ENCODE measurements at regions not wholly inside any gene's neighbourhood (a gene's known extent, or its start where the extent isn't known, plus 50 kb on each side); places are given as distances from the start of the nearest gene placed in this dataset.
A peak's percentile ranks its signal among the peaks of the same experiment; 100 is the strongest.

GRCh38 chr16:86026171-86026910 lies 127.4 kb downstream of the IRF8 start:
- no peak overlapping the region for H3K4me2 ChIP-seq (replicated peaks; ENCODE audit: extremely low read depth, low read length, poor library complexity, severe bottlenecking)
- peak overlapping the region in 1 of 7 donors; percentile 6 for H3K27ac Mint-ChIP-seq
- 86% methylated on average over 9 of the region's 15 CpGs for WGBS (ENCODE audit: insufficient coverage)

DNA sequence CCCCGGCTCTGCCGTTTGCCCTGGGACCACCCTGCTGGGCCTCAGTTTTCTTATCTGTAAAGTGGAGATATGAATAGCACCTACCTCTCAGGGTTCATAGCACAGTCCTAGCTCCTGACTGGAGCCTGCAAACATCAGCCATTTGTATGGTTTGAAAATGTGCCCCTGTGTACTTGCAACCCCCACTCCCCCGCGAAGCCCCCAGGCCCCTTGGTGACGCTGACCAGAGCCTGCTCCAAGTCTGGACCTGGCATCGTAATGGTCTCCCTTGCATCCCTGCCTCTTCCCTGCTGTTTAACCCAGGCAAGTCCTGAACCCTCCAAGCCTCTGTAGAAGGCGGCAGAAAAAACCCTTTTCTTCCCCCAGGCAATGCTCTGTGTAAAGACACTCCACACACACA lies 128.0 kb downstream of the IRF8 start:
- no peak overlapping the region for H3K4me2 ChIP-seq (replicated peaks; ENCODE audit: extremely low read depth, low read length, poor library complexity, severe bottlenecking)
- intact Hi-C loops (cut with micrococcal nuclease) = no loop called here
- Mint-ChIP-seq H3K27me3 (ENCODE audit: low read depth in 3 of 3) (peaks cover 17 to 29% (median 23%) of the 10 kb centered on the region in 3 donors), H3K27ac (peak overlapping the region in 2 of 7 donors; percentile 6 to 32), H3K9me3 (peaks cover 11 to 34% (median 27%) of the 10 kb centered on the region in 7 donors), H3K4me3 (no peak overlapping the region), H3K4me1 (peaks cover 3% of the 10 kb centered on the region), H3K36me3 (no peaks in the 10 kb centered on the region)
- H3K9me3 ChIP-seq (replicated peaks in 1 of 2; ENCODE audit: control insufficient read depth in 1 of 2, insufficient read depth in 1 of 2, low read length in 2 of 2) = peaks cover 18 to 26% of the 10 kb centered on the region in 2 donors
- DNase-seq = no peak
- H3K79me2 ChIP-seq (ENCODE audit: insufficient read depth, low read length) = no peaks in the 10 kb centered on the region
- no peaks in the 10 kb centered on the region for H3K4me1 ChIP-seq (ENCODE audit: control insufficient read depth in 1 of 2, insufficient read depth in 2 of 2, low read length in 2 of 2)
- H4K20me1 ChIP-seq (ENCODE audit: insufficient read depth, low read length) = no peaks in the 10 kb centered on the region
- peaks cover 0 to 8% of the 10 kb centered on the region in 2 donors for H3K27me3 ChIP-seq (ENCODE audit: control insufficient read depth in 2 of 2, insufficient read depth in 2 of 2, low read length in 2 of 2)
- H3K27ac ChIP-seq (ENCODE audit: low read depth in 1 of 2, low read length in 2 of 2) = no peak overlapping the region
- H3K36me3 ChIP-seq (replicated peaks in 1 of 2; ENCODE audit: control insufficient read depth in 1 of 2, insufficient read depth in 2 of 2, low read length in 2 of 2) = no peaks in the 10 kb centered on the region
- no peak overlapping the region for H3K4me3 ChIP-seq (replicated peaks in 1 of 3; ENCODE audit: low read depth in 2 of 3, low read length in 3 of 3)
- WGBS (ENCODE audit: insufficient coverage) = 89% methylated on average over 4 of the region's 7 CpGs
- TF ChIP-seq, protein P1, sequence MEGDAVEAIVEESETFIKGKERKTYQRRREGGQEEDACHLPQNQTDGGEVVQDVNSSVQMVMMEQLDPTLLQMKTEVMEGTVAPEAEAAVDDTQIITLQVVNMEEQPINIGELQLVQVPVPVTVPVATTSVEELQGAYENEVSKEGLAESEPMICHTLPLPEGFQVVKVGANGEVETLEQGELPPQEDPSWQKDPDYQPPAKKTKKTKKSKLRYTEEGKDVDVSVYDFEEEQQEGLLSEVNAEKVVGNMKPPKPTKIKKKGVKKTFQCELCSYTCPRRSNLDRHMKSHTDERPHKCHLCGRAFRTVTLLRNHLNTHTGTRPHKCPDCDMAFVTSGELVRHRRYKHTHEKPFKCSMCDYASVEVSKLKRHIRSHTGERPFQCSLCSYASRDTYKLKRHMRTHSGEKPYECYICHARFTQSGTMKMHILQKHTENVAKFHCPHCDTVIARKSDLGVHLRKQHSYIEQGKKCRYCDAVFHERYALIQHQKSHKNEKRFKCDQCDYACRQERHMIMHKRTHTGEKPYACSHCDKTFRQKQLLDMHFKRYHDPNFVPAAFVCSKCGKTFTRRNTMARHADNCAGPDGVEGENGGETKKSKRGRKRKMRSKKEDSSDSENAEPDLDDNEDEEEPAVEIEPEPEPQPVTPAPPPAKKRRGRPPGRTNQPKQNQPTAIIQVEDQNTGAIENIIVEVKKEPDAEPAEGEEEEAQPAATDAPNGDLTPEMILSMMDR (IDR thresholded peaks at IDR 0.05) = no peak
- no peak overlapping the region for H2AFZ ChIP-seq (ENCODE audit: insufficient read depth, low read depth, low read length, poor library complexity, severe bottlenecking)
- no peak overlapping the region for H3K9ac ChIP-seq (ENCODE audit: insufficient read depth, low read length, poor library complexity, severe bottlenecking)

More at GRCh38 chr16:86026171-86026910, 127.4 kb downstream of the IRF8 start:
- H3K36me3 ChIP-seq (replicated peaks in 1 of 2; ENCODE audit: control insufficient read depth in 1 of 2, insufficient read depth in 2 of 2, low read length in 2 of 2) = no peaks in the 10 kb centered on the region
- no peak overlapping the region for H3K4me3 ChIP-seq (replicated peaks in 1 of 3; ENCODE audit: low read depth in 2 of 3, low read length in 3 of 3)
- TF ChIP-seq, protein P1 (IDR thresholded peaks at IDR 0.05) = no peak
- no peak overlapping the region for H3K9ac ChIP-seq (ENCODE audit: insufficient read depth, low read length, poor library complexity, severe bottlenecking)
- H3K27me3 ChIP-seq (ENCODE audit: control insufficient read depth in 2 of 2, insufficient read depth in 2 of 2, low read length in 2 of 2) = peaks cover 0 to 7% of the 10 kb centered on the region in 2 donors
- no peaks in the 10 kb centered on the region for H3K36me3 Mint-ChIP-seq
- H3K27me3 Mint-ChIP-seq (ENCODE audit: low read depth in 3 of 3) = peaks cover 17 to 30% (median 20%) of the 10 kb centered on the region in 3 donors
- H2AFZ ChIP-seq (ENCODE audit: insufficient read depth, low read depth, low read length, poor library complexity, severe bottlenecking) = no peak overlapping the region
- no peak overlapping the region for H3K27ac ChIP-seq (ENCODE audit: low read depth in 1 of 2, low read length in 2 of 2)
- no peak for DNase-seq
- H3K9me3 Mint-ChIP-seq = peaks cover 11 to 34% (median 26%) of the 10 kb centered on the region in 7 donors
- no peaks in the 10 kb centered on the region for H3K79me2 ChIP-seq (ENCODE audit: insufficient read depth, low read length)
- intact Hi-C loops (cut with micrococcal nuclease) = no loop called here
- H4K20me1 ChIP-seq (ENCODE audit: insufficient read depth, low read length) = no peaks in the 10 kb centered on the region
- H3K4me1 ChIP-seq (ENCODE audit: control insufficient read depth in 1 of 2, insufficient read depth in 2 of 2, low read length in 2 of 2) = no peaks in the 10 kb centered on the region
- H3K4me3 Mint-ChIP-seq = no peak overlapping the region
- H3K9me3 ChIP-seq (replicated peaks in 1 of 2; ENCODE audit: control insufficient read depth in 1 of 2, insufficient read depth in 1 of 2, low read length in 2 of 2) = peaks cover 18 to 26% of the 10 kb centered on the region in 2 donors
- H3K4me1 Mint-ChIP-seq = peaks cover 3% of the 10 kb centered on the region
